Upper lobe of left lung (tissue), 6 donors: ENCODE measurements at regions not wholly inside any gene's neighbourhood (a gene's known extent, or its start where the extent isn't known, plus 50 kb on each side); places are given as distances from the start of the nearest gene placed in this dataset.

ENCODE experiments used
- ATAC-seq, 2 donors: fragments of 200-7000 bp; cut with Tn5 transposase; one replicate each; pipeline ENCODE4 v1.9.1; 2022; ENCODE audit warnings: mild to moderate bottlenecking in 2 of 2, moderate library complexity in 2 of 2; ENCODE audit not compliant: low FRiP score in 2 of 2
- DNase-seq, 2 donors: peaks; one replicate each; pipeline ENCODE4 v3.0.0-alpha.2; 2019 to 2020
- H3K27ac ChIP-seq, 4 donors: fragments of 200-600 bp; sonication (generic); one replicate each; pipeline ENCODE4 v1.5.1; 2016 to 2019
- H3K27me3 ChIP-seq, 4 donors: fragments of 200-600 bp; sonication (generic); one replicate each; pipeline ENCODE4 v1.5.1; 2017 to 2019
- H3K36me3 ChIP-seq, 4 donors: fragments of 200-600 bp; sonication (generic); one replicate each; pipeline ENCODE4 v1.5.1; 2016 to 2019
- H3K4me1 ChIP-seq, 4 donors: fragments of 200-600 bp; sonication (generic); one replicate each; pipeline ENCODE4 v1.5.1; 2018 to 2019
- H3K4me3 ChIP-seq, 4 donors: fragments of 200-600 bp; sonication (generic); one replicate each; pipeline ENCODE4 v1.5.1; 2017 to 2019; ENCODE audit warnings: mild to moderate bottlenecking in 2 of 4, moderate library complexity in 1 of 4
- H3K9me3 ChIP-seq, 4 donors: fragments of 200-600 bp; sonication (generic); one replicate each; pipeline ENCODE4 v1.5.1; 2018 to 2019
- CTCF ChIP-seq, 6 experiments: fragments of 450-650 bp in 4 of 6; fragments of 200-600 bp in 2 of 6; sonication (generic) in 2 of 6; IDR thresholded peaks; one replicate each; pipeline ENCODE4 v1.5.1; 2016 to 2019; ENCODE audit warnings: antibody characterized with exemption in 6 of 6
- EP300 ChIP-seq, 4 donors: sonication (generic); formaldehyde crosslinking; IDR thresholded peaks; one replicate each; pipeline ENCODE4 v1.5.1; 2017; ENCODE audit warnings: antibody characterized with exemption in 4 of 4, control low read depth in 2 of 4
- POLR2A ChIP-seq, 4 donors: fragments of 450-650 bp; IDR thresholded peaks; one replicate each; pipeline ENCODE4 v1.5.1; 2016 to 2017; ENCODE audit warnings: antibody characterized with exemption in 4 of 4, mild to moderate bottlenecking in 2 of 4
- POLR2AphosphoS5 ChIP-seq, 2 donors: sonication (generic); formaldehyde crosslinking; IDR thresholded peaks; one replicate each; pipeline ENCODE4 v1.5.1; 2017; ENCODE audit warnings: antibody characterized with exemption in 2 of 2
- WGBS, 2 donors: methylation state at CpG; one replicate each; pipeline ENCODE4 v1.1.5; 2017 to 2018; 5-methylcytosine and 5-hydroxymethylcytosine counted together
- donor health status: DM: no; HTN: no; CAD: no; lungs with moderate emphysema.
- donor health status: DM: no; HTN: yes; CAD: no; lungs with severe emphysema.

- H3K27ac ChIP-seq, result no peak overlapping the region
- no peaks in the 10 kb centered on the region for H3K27me3 ChIP-seq
- ATAC-seq (no peak), DNase-seq (no peak)
- H3K9me3 ChIP-seq, result no peaks in the 10 kb centered on the region
- no peaks in the 10 kb centered on the region for H3K36me3 ChIP-seq
- no peaks in the 10 kb centered on the region for H3K4me1 ChIP-seq
- WGBS, 2 donors, result 58 to 63% methylated on average over 11 of the region's 11 CpGs
- no peak overlapping the region for H3K4me3 ChIP-seq
- TF ChIP-seq POLR2A (IDR thresholded peaks at IDR 0.05) (no peak), CTCF (IDR thresholded peaks at IDR 0.05) (no peak), POLR2AphosphoS5 (IDR thresholded peaks at IDR 0.05) (no peak), EP300 (IDR thresholded peaks at IDR 0.05) (no peak)
Observed at GRCh38 chr14:89013698-89014568, 189.5 kb downstream of the TTC8 start.

- DNase-seq (no peak), ATAC-seq (no peak)
- Histone ChIP-seq H3K9me3 (no peaks in the 10 kb centered on the region), H3K36me3 (no peaks in the 10 kb centered on the region), H3K4me1 (no peaks in the 10 kb centered on the region), H3K27me3 (no peaks in the 10 kb centered on the region), H3K4me3 (no peak overlapping the region), H3K27ac (no peak overlapping the region)
- 39 to 46% methylated on average over 2 of the region's 2 CpGs for WGBS, 2 donors
- TF ChIP-seq POLR2AphosphoS5 (IDR thresholded peaks at IDR 0.05) (no peak), CTCF (IDR thresholded peaks at IDR 0.05) (no peak), POLR2A (IDR thresholded peaks at IDR 0.05) (no peak), EP300 (IDR thresholded peaks at IDR 0.05) (no peak)
Observed at GRCh38 chr14:89014569-89014850, 190.1 kb downstream of the TTC8 start.

GRCh38 chr14:89015016-89015415 lies 190.6 kb downstream of the TTC8 start:
- no peak for ATAC-seq
- no peak overlapping the region for H3K27ac ChIP-seq
- TF ChIP-seq POLR2AphosphoS5 (IDR thresholded peaks at IDR 0.05), result no peak
- no peak for DNase-seq
- no peaks in the 10 kb centered on the region for H3K36me3 ChIP-seq
- no peaks in the 10 kb centered on the region for H3K4me1 ChIP-seq
- H3K27me3 ChIP-seq, result no peaks in the 10 kb centered on the region
- no peak overlapping the region for H3K4me3 ChIP-seq
- no peaks in the 10 kb centered on the region for H3K9me3 ChIP-seq
- WGBS, 2 donors, result 90 to 93% methylated on average over 1 of the region's 1 CpG

- H3K36me3 ChIP-seq, result no peaks in the 10 kb centered on the region
- H3K9me3 ChIP-seq, result no peaks in the 10 kb centered on the region
- H3K4me1 ChIP-seq, result no peaks in the 10 kb centered on the region
- no peak for ATAC-seq
- 76 to 90% methylated on average over 4 of the region's 4 CpGs for WGBS, 2 donors
- no peaks in the 10 kb centered on the region for H3K27me3 ChIP-seq
- no peak for DNase-seq
- no peak overlapping the region for H3K4me3 ChIP-seq
- TF ChIP-seq CTCF (IDR thresholded peaks at IDR 0.05) (no peak), EP300 (IDR thresholded peaks at IDR 0.05) (no peak), POLR2AphosphoS5 (IDR thresholded peaks at IDR 0.05) (no peak), POLR2A (IDR thresholded peaks at IDR 0.05) (no peak)
- no peak overlapping the region for H3K27ac ChIP-seq
Observed at GRCh38 chr14:89017417-89017816, 193.0 kb downstream of the TTC8 start.

GRCh38 chr14:89022274-89022673 lies 197.8 kb downstream of the TTC8 start:
- WGBS, 2 donors, result 89 to 94% methylated on average over 4 of the region's 4 CpGs
- ATAC-seq (no peak), DNase-seq (no peak)
- Histone ChIP-seq H3K4me1 (peaks cover 2 to 13% (median 8%) of the 10 kb centered on the region in 4 donors), H3K9me3 (no peaks in the 10 kb centered on the region), H3K27me3 (peaks cover 0 to 8% (median 2%) of the 10 kb centered on the region in 4 donors), H3K36me3 (no peaks in the 10 kb centered on the region), H3K4me3 (no peak overlapping the region), H3K27ac (no peak overlapping the region)
- TF ChIP-seq POLR2A (IDR thresholded peaks at IDR 0.05) (no peak), EP300 (IDR thresholded peaks at IDR 0.05) (no peak)

- Histone ChIP-seq H3K4me1 (peaks cover 5 to 18% (median 13%) of the 10 kb centered on the region in 4 donors), H3K27me3 (peaks cover 0 to 12% (median 5%) of the 10 kb centered on the region in 4 donors), H3K27ac (no peak overlapping the region), H3K36me3 (no peaks in the 10 kb centered on the region), H3K9me3 (no peaks in the 10 kb centered on the region), H3K4me3 (no peak overlapping the region)
- no peak for DNase-seq
- TF ChIP-seq EP300 (IDR thresholded peaks at IDR 0.05) (no peak), CTCF (IDR thresholded peaks at IDR 0.05) (no peak), POLR2A (IDR thresholded peaks at IDR 0.05) (no peak), POLR2AphosphoS5 (IDR thresholded peaks at IDR 0.05) (no peak)
- 84 to 90% methylated on average over 4 of the region's 4 CpGs for WGBS, 2 donors
- no peak for ATAC-seq
Observed at GRCh38 chr14:89024691-89025090, 200.2 kb downstream of the TTC8 start.
